Activated T-helper 1 cell treated with anti-CD3 and anti-CD28 coated beads, Interleukin-12 subunit alpha, Interleukin-12 subunit beta, Interleukin-2, Interleukin-4 antibody, amounts not matched to agents 30 ng/mL and 10 ng/mL and 1 ng/mL, durations not matched to agents 14 hours and 24 hours and 36 hours (primary cell): ENCODE measurements at regions not wholly inside any gene's neighbourhood (a gene's known extent, or its start where the extent isn't known, plus 50 kb on each side); places are given as distances from the start of the nearest gene placed in this dataset.

ENCODE experiments used
- DNase-seq: peaks from one replicate; pipeline ENCODE4 v3.0.0; 2021; ENCODE audit warnings: low spot score
- H3K27ac Mint-ChIP-seq: one replicate; pipeline ENCODE4 v1.8.0; 2021; ENCODE audit warnings: mild to moderate bottlenecking, mixed read lengths
- H3K27me3 Mint-ChIP-seq: one replicate; pipeline ENCODE4 v1.8.0; 2022; ENCODE audit warnings: mild to moderate bottlenecking, moderate library complexity, mixed read lengths; ENCODE audit not compliant: insufficient read depth
- H3K36me3 Mint-ChIP-seq: one replicate; pipeline ENCODE4 v1.8.0; 2021; ENCODE audit warnings: low read depth, mixed read lengths
- H3K4me1 Mint-ChIP-seq: one replicate; pipeline ENCODE4 v1.8.0; 2021; ENCODE audit warnings: low read depth, mixed read lengths
- H3K4me3 Mint-ChIP-seq: one replicate; pipeline ENCODE4 v1.8.0; 2021; ENCODE audit warnings: mild to moderate bottlenecking, moderate library complexity, mixed read lengths
- H3K9me3 Mint-ChIP-seq: one replicate; pipeline ENCODE4 v1.8.0; 2021; ENCODE audit warnings: mixed read lengths
- intact Hi-C: fragments of 100-400 bp; cut with micrococcal nuclease; formaldehyde crosslinking; loops from one replicate; pipeline ENCODE4 v1.15.1; 2024

DNA sequence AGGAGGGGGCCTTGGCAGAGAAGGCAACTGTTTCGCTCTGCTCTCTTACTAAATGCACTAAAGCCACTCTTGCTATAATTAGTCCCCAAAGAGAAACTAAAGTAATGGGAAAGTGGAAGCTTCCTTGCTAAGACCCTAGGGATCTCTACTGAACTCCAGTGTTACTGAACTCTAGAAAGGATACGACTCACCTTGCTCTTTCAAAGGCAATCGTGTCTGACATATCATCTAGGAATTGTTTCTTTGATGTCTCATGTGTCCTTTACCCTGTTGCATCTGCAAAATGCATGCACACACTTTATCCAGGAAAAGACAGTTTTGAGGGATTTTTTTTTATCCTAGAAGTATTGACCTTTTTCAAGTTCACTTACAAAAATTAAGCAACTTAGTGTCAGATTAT, 148.1 kb upstream of the FAM9B start:
- DNase-seq = no peak
- Mint-ChIP-seq H3K36me3 (no peaks in the 10 kb centered on the region), H3K27ac (no peak overlapping the region), H3K9me3 (no peaks in the 10 kb centered on the region), H3K4me3 (no peak overlapping the region), H3K27me3 (no peaks in the 10 kb centered on the region), H3K4me1 (no peaks in the 10 kb centered on the region)
- intact Hi-C loops = no loop called here

DNA sequence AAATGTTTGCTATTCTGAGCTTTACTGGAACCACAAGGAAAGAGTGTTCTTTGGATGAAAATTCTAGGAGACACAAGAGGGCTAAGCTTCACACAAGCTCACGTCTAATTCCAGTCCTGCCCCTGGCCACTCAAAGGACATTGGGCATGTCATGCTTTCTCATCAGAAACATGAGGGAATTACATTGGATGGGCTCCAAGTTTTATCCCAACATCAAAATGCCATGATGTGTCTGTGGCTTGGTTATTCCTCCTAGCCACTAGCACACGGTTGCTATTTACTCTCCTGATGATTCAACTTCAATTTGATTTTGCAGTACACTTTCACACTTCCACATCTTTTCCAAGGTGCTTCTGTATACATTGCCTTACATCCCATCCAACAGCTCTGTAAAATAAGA, 149.6 kb upstream of the FAM9B start:
- no peaks in the 10 kb centered on the region for H3K4me1 Mint-ChIP-seq

DNA sequence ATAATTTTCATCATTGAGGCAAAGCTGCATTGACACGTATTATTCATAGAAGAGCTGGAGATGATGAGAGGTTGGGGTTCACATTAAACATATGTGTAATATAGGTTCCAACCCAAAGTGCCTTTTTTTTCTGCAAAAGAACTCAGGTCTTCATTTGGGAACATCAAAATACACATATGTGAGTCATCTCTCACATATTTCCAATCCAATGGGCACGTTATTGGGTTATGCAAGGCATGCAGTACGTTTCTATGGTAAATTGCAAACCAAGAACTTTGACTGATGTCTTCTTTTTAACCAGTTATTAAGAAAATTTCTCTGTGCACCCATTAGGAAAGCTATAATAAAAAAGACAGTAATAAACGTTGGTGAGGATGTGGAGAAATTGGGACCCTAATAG, 150.3 kb upstream of the FAM9B start:
- Mint-ChIP-seq H3K9me3 (no peaks in the 10 kb centered on the region), H3K27ac (no peak overlapping the region), H3K4me3 (no peak overlapping the region), H3K36me3 (no peaks in the 10 kb centered on the region), H3K27me3 (no peaks in the 10 kb centered on the region), H3K4me1 (no peaks in the 10 kb centered on the region)
- no peak for DNase-seq
- intact Hi-C loops = no loop called here

More for the DNA sequence above, 149.6 kb upstream of the FAM9B start:
- Mint-ChIP-seq H3K4me3 (no peak overlapping the region), H3K27me3 (no peaks in the 10 kb centered on the region), H3K9me3 (no peaks in the 10 kb centered on the region), H3K27ac (no peak overlapping the region), H3K36me3 (no peaks in the 10 kb centered on the region)
- intact Hi-C loops = no loop called here
- no peak for DNase-seq

DNA sequence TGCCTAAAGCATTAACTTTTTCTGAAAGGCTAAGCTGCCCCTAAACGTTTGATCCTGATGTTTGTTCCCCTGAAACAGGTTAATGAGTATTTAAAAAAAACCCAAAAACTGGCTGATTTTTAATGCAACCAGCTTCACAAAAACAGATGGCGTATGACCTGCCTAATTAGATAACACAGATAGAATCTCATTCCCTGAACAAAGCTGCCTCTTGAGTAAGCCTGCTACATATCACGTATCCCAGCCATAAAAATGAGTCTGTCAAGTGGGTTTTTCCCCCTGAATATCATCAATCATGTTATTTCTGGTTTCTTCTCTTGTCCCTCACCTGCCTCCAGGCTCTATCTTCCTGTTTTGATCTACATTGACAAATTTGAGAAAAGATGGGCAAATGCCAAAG, 154.2 kb upstream of the FAM9B start:
- H3K36me3 Mint-ChIP-seq = no peaks in the 10 kb centered on the region
- H3K27ac Mint-ChIP-seq = no peak overlapping the region
- no peak for DNase-seq
- H3K4me1 Mint-ChIP-seq = no peaks in the 10 kb centered on the region
- H3K4me3 Mint-ChIP-seq = no peak overlapping the region
- H3K9me3 Mint-ChIP-seq = no peaks in the 10 kb centered on the region
- intact Hi-C loops = no loop called here
- peaks cover 2% of the 10 kb centered on the region for H3K27me3 Mint-ChIP-seq

DNA sequence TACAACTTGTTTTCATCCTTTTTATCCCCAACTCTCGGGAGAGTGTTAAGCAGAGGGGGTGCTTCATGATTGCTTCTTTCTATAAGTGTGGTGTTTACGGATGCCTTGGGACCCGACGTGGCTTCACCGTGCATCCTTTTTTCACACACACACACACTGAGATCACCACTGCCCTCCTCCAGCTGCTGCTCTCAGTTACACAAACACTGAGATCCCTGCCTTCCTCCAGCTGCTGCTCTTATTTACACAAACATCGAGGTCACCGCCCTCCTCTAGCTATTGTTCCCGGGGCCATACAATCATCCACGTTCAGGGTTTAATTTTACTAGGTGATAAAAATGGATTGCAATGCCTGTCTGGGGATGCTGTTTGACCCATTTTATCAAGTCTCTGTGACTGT, 155.4 kb upstream of the FAM9B start:
- H3K27me3 Mint-ChIP-seq = peaks cover 2% of the 10 kb centered on the region
- intact Hi-C loops = no loop called here
- H3K36me3 Mint-ChIP-seq = no peaks in the 10 kb centered on the region
- DNase-seq = no peak
- no peaks in the 10 kb centered on the region for H3K4me1 Mint-ChIP-seq
- no peaks in the 10 kb centered on the region for H3K9me3 Mint-ChIP-seq
- H3K27ac Mint-ChIP-seq = no peak overlapping the region
- no peak overlapping the region for H3K4me3 Mint-ChIP-seq

DNA sequence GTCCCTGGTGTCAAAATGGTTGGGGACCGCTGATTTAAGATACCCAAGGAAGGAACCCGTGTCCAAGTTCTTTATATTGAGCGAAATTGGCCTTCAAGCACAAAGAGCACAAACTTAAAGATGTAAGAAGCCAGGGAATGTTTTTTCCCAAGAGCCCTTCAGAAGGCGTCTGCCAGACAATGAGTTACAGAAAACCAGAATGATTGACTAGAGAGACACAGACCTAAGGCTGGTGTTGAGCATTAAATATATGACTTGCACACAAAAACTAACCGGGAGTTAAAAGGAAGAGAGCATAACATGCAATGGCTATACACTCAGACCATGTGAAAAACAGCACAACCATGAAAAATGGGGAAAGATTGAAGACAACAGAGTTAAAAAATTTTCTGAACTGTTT, 157.5 kb upstream of the FAM9B start:
- H3K27ac Mint-ChIP-seq = no peak overlapping the region
- no peaks in the 10 kb centered on the region for H3K9me3 Mint-ChIP-seq
- no peak for DNase-seq
- no peak overlapping the region for H3K4me3 Mint-ChIP-seq
- no peaks in the 10 kb centered on the region for H3K36me3 Mint-ChIP-seq
- intact Hi-C loops = no loop called here
- no peaks in the 10 kb centered on the region for H3K4me1 Mint-ChIP-seq
- H3K27me3 Mint-ChIP-seq = peaks cover 3% of the 10 kb centered on the region

DNA sequence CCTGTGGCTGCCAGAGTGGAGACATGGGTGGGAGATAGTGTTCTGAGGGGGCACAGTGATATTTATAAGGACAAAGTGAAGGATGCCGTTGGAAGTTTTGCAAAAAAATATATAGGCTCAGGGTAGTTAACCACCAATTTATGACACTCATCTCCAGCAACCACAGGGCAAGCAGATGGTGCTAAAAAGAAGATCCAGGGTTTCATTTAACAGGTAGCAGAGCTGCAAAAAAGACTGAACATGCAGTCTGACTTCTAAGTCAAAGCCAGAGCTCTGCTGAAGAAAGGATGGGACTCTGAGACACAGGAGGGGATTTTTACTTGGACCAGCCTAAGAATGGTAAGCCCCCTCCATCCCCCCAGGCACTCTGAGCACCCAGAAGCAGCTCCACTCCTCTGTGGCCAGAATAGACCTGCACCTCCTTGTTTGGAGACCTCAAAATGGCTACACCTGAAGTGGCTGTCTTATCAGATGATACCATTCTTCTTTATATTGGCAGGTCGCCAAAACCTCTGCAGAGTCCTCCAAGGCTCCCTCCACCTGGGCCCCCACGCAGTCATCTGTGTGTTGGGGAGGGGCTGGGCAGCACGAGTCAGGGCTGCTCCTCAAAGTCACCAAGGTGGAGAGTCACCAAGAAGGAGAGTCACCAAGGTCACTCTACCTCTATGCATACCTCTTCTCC, 161.4 kb upstream of the FAM9B start:
- Mint-ChIP-seq H3K27ac (no peak overlapping the region), H3K9me3 (no peaks in the 10 kb centered on the region), H3K36me3 (no peaks in the 10 kb centered on the region), H3K4me1 (no peaks in the 10 kb centered on the region), H3K4me3 (no peak overlapping the region), H3K27me3 (peaks cover 4% of the 10 kb centered on the region)
- no peak for DNase-seq
- intact Hi-C loops = no loop called here

DNA sequence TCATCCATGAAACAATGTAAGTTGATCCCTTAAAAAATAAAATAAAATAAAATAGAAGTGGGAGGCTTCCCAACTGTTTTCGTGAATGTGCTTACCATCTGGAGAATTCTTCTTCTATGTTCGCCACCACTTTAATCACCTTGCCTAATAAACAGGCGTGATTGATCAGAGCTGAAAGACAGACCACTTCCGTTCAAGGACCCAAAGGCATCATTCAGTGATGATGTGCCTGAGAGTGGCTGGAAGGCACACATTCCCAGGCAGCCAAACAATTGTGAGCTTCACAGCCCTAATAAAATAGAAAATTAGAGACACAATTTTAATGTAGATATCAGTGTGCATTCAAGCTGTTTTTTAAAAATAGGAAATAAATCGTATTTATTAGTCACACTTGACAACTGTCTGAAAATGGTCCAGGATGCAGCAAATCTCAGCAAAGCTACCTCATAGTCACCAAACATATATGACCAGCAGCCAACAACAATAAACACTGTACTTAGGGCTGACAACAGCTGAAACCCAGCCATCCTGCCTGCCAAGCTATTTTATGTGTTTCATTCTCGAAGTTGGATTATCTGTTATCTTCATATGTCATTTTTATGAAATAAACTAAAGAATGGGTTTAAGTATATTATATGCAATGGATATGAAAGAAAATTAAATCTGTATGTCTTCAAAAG, 163.2 kb upstream of the FAM9B start:
- Mint-ChIP-seq H3K36me3 (no peaks in the 10 kb centered on the region), H3K9me3 (no peaks in the 10 kb centered on the region), H3K27me3 (peaks cover 4% of the 10 kb centered on the region), H3K27ac (no peak overlapping the region), H3K4me1 (no peaks in the 10 kb centered on the region), H3K4me3 (no peak overlapping the region)
- intact Hi-C loops = no loop called here
- no peak for DNase-seq

DNA sequence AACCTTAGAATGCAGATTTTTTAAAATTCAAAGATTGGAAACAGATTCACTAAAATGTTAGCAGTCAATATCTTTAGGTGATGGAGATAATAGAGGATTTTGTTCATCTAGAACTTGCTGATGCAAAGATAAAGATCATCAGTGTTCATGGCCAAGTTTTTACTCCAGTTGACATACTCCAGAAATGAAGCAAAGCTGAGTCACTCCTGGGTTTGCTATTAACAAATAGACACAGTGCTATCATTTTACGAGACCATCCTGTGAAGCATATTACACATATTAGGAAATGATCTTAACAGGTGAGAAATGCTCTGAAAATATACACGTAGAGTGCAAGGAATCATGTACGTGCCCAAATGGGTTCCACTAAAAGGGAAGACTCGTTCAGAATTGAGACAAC, 170.6 kb upstream of the FAM9B start:
- intact Hi-C loops = no loop called here
- H3K4me1 Mint-ChIP-seq = no peaks in the 10 kb centered on the region
- H3K4me3 Mint-ChIP-seq = no peak overlapping the region
- H3K27ac Mint-ChIP-seq = no peak overlapping the region
- H3K27me3 Mint-ChIP-seq = peaks cover 1% of the 10 kb centered on the region
- H3K9me3 Mint-ChIP-seq = no peaks in the 10 kb centered on the region
- DNase-seq = no peak
- H3K36me3 Mint-ChIP-seq = no peaks in the 10 kb centered on the region

DNA sequence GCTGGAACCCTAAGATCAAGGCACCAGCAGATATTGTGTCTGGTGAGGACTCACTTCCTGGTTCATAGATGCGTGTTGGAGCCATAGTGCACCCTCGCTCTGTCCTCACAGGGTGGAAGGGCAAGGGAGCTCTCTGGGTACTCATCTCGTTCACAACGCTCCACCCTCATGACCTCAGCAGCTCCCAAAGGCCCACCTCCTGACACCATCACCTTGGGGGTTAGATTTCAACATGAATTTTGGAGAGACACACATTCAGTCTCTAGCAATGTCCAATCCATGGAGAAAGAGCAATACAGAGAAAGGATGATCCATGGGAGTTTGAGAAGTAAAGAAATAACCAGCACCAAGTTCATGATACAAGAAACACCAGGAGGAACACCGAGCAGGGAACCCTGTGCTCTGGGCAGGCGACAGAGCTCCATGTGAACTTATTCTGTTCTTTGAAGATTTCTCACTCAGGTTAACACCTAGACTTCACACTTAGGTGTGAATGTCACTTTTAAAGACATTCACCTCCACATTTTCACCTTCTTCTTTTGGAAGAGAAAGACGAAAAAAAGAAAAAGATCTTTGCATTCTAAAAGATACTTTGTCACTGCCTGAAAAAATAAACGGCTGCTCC, 171.8 kb upstream of the FAM9B start:
- Mint-ChIP-seq H3K27me3 (peaks cover 1% of the 10 kb centered on the region), H3K9me3 (no peaks in the 10 kb centered on the region), H3K4me1 (no peaks in the 10 kb centered on the region), H3K36me3 (no peaks in the 10 kb centered on the region), H3K4me3 (no peak overlapping the region), H3K27ac (no peak overlapping the region)
- intact Hi-C loops = no loop called here
- DNase-seq = no peak

DNA sequence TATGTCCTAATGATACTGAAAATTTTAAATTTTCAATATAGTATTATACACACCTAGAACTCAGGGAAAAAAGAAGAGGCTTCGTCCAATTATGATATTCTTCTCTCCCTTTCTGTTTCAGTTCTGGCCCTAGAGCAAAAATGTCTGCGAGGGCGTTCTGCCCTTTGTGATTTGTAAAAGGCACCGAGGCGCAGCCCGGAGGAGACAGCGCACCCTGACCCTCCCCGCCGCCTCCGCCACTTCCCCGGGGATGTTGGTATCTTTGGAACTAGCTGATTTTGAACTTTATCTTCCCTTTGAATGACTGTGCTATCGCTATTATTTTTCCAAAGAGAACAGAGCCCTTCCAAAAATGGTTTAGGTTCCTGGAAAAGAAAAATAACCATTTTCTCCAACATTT, 173.2 kb upstream of the FAM9B start:
- H3K9me3 Mint-ChIP-seq = no peaks in the 10 kb centered on the region
- no peak overlapping the region for H3K4me3 Mint-ChIP-seq
- H3K36me3 Mint-ChIP-seq = no peaks in the 10 kb centered on the region
- H3K27ac Mint-ChIP-seq = no peak overlapping the region
- intact Hi-C loops = no loop called here
- H3K27me3 Mint-ChIP-seq = peaks cover 1% of the 10 kb centered on the region
- DNase-seq = no peak
- H3K4me1 Mint-ChIP-seq = no peaks in the 10 kb centered on the region

DNA sequence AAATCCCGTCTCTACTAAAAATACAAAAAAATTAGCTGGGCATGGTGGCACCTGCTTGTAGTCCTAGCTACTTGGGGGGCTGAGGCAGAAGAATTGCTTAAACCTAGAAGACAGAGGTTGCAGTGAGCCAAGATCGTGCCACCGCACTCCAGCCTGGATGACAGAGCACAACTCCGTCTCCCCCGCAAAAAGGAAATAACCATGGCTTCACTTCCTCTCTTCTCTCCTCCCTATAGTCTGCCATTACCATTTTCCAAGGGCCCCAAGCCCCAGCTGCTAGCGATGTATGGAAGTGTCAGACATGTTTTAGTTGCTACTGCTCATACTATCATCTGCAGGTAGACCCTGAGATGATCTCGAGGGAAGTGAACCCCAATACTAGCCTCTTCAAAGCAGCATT, 177.3 kb upstream of the FAM9B start:
- H3K36me3 Mint-ChIP-seq = no peaks in the 10 kb centered on the region
- DNase-seq = no peak
- peaks cover 6% of the 10 kb centered on the region for H3K27me3 Mint-ChIP-seq
- no peaks in the 10 kb centered on the region for H3K9me3 Mint-ChIP-seq
- intact Hi-C loops = no loop called here
- no peak overlapping the region for H3K27ac Mint-ChIP-seq
- no peaks in the 10 kb centered on the region for H3K4me1 Mint-ChIP-seq
- no peak overlapping the region for H3K4me3 Mint-ChIP-seq

DNA sequence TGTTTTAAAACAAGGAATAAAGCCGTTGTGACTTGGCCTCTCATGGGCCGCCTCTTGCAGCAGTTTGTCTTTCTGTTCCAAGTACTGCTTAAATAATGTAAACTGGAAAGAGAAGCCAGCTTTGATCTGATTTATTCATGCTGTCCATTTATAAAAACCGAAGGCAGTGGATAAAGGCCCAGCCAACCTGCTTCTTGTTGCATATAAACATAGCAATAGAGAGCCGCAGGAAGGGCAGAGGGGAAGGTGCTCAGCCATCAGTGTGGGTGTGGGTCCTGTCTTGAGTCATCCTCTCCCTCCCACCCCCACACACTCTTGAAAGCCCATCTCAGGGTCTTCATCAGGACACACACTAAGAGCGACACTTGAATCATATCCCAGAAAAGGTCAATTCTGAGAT, 187.9 kb upstream of the FAM9B start:
- H3K9me3 Mint-ChIP-seq = peaks cover 3% of the 10 kb centered on the region
- H3K36me3 Mint-ChIP-seq = no peaks in the 10 kb centered on the region
- no peak overlapping the region for H3K27ac Mint-ChIP-seq
- no peaks in the 10 kb centered on the region for H3K4me1 Mint-ChIP-seq
- no peaks in the 10 kb centered on the region for H3K27me3 Mint-ChIP-seq
- intact Hi-C loops = no loop called here
- no peak overlapping the region for H3K4me3 Mint-ChIP-seq
- no peak for DNase-seq
